Adipocyte (in vitro differentiated cells): ENCODE measurements at regions not wholly inside any gene's neighbourhood (a gene's known extent, or its start where the extent isn't known, plus 50 kb on each side); places are given as distances from the start of the nearest gene placed in this dataset.
A peak's percentile ranks its signal among the peaks of the same experiment; 100 is the strongest.
"Not testable (repeated sequence)": the region's sequence is repeated elsewhere in the genome, so short reads cannot be mapped to it uniquely, and the experiment has no call there.

Experiments used
- DNase-seq: peaks from one replicate; pipeline ENCODE4 v3.0.0-alpha.2; 2015; ENCODE audit warnings: low read depth
- H3K27me3 ChIP-seq: replicated peaks from 2 replicates; pipeline ENCODE4 v1.7.0; 2013; ENCODE audit warnings: mild to moderate bottlenecking, low read length, moderate library complexity; ENCODE audit not compliant: control insufficient read depth, insufficient read depth
- H3K36me3 ChIP-seq: 2 replicates; pipeline ENCODE4 v1.7.0; 2013; ENCODE audit warnings: low read length, mild to moderate bottlenecking, moderate library complexity; ENCODE audit not compliant: control insufficient read depth, insufficient read depth, severe bottlenecking
- H3K4me1 ChIP-seq: 2 replicates; pipeline ENCODE4 v1.7.0; 2013; ENCODE audit warnings: mild to moderate bottlenecking, low read length, moderate library complexity; ENCODE audit not compliant: control insufficient read depth, insufficient read depth
- H3K4me3 ChIP-seq: 2 replicates; pipeline ENCODE4 v1.7.0; 2013; ENCODE audit warnings: mild to moderate bottlenecking, low read length, moderate library complexity
- H3K9ac ChIP-seq: 2 replicates; pipeline ENCODE4 v1.7.0; 2013; ENCODE audit warnings: mild to moderate bottlenecking, low read length, moderate library complexity
- H3K9me3 ChIP-seq: 2 replicates; pipeline ENCODE4 v1.7.0; 2013; ENCODE audit warnings: mild to moderate bottlenecking, low read length, moderate library complexity; ENCODE audit not compliant: control insufficient read depth

GRCh38 chr5:68021227-68021626 lies 194.3 kb upstream of the PIK3R1 start:
- Histone ChIP-seq H3K9ac (no peak overlapping the region), H3K36me3 (no peaks in the 10 kb centered on the region), H3K4me3 (no peak overlapping the region), H3K27me3 (no peaks in the 10 kb centered on the region), H3K4me1 (no peaks in the 10 kb centered on the region), H3K9me3 (no peaks in the 10 kb centered on the region)
- no peak for DNase-seq

GRCh38 chr5:68020461-68020969 lies 195.0 kb upstream of the PIK3R1 start:
- H3K9me3 ChIP-seq, H3K27me3 ChIP-seq, DNase-seq, H3K4me3 ChIP-seq, H3K4me1 ChIP-seq, H3K9ac ChIP-seq, H3K36me3 ChIP-seq: not testable (repeated sequence)

- Histone ChIP-seq H3K9ac (no peak overlapping the region), H3K36me3 (no peaks in the 10 kb centered on the region), H3K4me3 (no peak overlapping the region), H3K9me3 (no peaks in the 10 kb centered on the region), H3K27me3 (no peaks in the 10 kb centered on the region), H3K4me1 (peaks cover 7% of the 10 kb centered on the region)
- DNase-seq = no peak
Measured at GRCh38 chr5:68015381-68016302, 199.9 kb upstream of the PIK3R1 start.

- Histone ChIP-seq H3K9me3 (no peaks in the 10 kb centered on the region), H3K36me3 (no peaks in the 10 kb centered on the region), H3K4me1 (peaks cover 7% of the 10 kb centered on the region), H3K27me3 (no peaks in the 10 kb centered on the region), H3K9ac (no peak overlapping the region), H3K4me3 (no peak overlapping the region)
- no peak for DNase-seq
Measured at GRCh38 chr5:68012831-68013230, 202.7 kb upstream of the PIK3R1 start.

GRCh38 chr5:68012429-68012828 lies 203.1 kb upstream of the PIK3R1 start:
- Histone ChIP-seq H3K9me3 (no peaks in the 10 kb centered on the region), H3K4me1 (peaks cover 7% of the 10 kb centered on the region), H3K4me3 (no peak overlapping the region), H3K27me3 (no peaks in the 10 kb centered on the region), H3K36me3 (no peaks in the 10 kb centered on the region), H3K9ac (no peak overlapping the region)
- no peak for DNase-seq

GRCh38 chr5:68011801-68012200 lies 203.8 kb upstream of the PIK3R1 start:
- no peak overlapping the region for H3K4me3 ChIP-seq
- H3K9ac ChIP-seq = no peak overlapping the region
- peaks cover 7% of the 10 kb centered on the region for H3K4me1 ChIP-seq
- no peaks in the 10 kb centered on the region for H3K36me3 ChIP-seq
- DNase-seq = no peak
- no peaks in the 10 kb centered on the region for H3K27me3 ChIP-seq
- H3K9me3 ChIP-seq = no peaks in the 10 kb centered on the region

GRCh38 chr5:68011259-68011760 lies 204.2 kb upstream of the PIK3R1 start:
- no peak for DNase-seq

GRCh38 chr5:68010740-68011139 lies 204.8 kb upstream of the PIK3R1 start:
- H3K4me3 ChIP-seq = no peak overlapping the region
- H3K9me3 ChIP-seq = no peaks in the 10 kb centered on the region
- no peaks in the 10 kb centered on the region for H3K36me3 ChIP-seq
- peaks cover 7% of the 10 kb centered on the region for H3K4me1 ChIP-seq
- no peaks in the 10 kb centered on the region for H3K27me3 ChIP-seq
- DNase-seq = no peak
- H3K9ac ChIP-seq = no peak overlapping the region

More at GRCh38 chr5:68011259-68011760, 204.2 kb upstream of the PIK3R1 start:
- Histone ChIP-seq H3K36me3 (no peaks in the 10 kb centered on the region), H3K4me1 (peaks cover 7% of the 10 kb centered on the region), H3K27me3 (no peaks in the 10 kb centered on the region), H3K9ac (no peak overlapping the region), H3K4me3 (no peak overlapping the region), H3K9me3 (no peaks in the 10 kb centered on the region)

- no peaks in the 10 kb centered on the region for H3K36me3 ChIP-seq
- peaks cover 1% of the 10 kb centered on the region for H3K4me1 ChIP-seq
- no peak overlapping the region for H3K4me3 ChIP-seq
- no peaks in the 10 kb centered on the region for H3K9me3 ChIP-seq
- DNase-seq = peak; percentile 63
- no peaks in the 10 kb centered on the region for H3K27me3 ChIP-seq
- no peak overlapping the region for H3K9ac ChIP-seq
Measured at GRCh38 chr5:68007451-68007850, 208.1 kb upstream of the PIK3R1 start.

GRCh38 chr5:68002836-68003235 lies 212.7 kb upstream of the PIK3R1 start:
- Histone ChIP-seq H3K9me3 (no peaks in the 10 kb centered on the region), H3K4me3 (no peak overlapping the region), H3K36me3 (no peaks in the 10 kb centered on the region), H3K4me1 (peaks cover 11% of the 10 kb centered on the region), H3K9ac (no peak overlapping the region), H3K27me3 (no peaks in the 10 kb centered on the region)
- no peak for DNase-seq

- Histone ChIP-seq H3K36me3 (no peaks in the 10 kb centered on the region), H3K4me3 (no peak overlapping the region), H3K27me3 (no peaks in the 10 kb centered on the region), H3K9me3 (no peaks in the 10 kb centered on the region), H3K9ac (no peak overlapping the region), H3K4me1 (peaks cover 11% of the 10 kb centered on the region)
- DNase-seq = no peak
Measured at GRCh38 chr5:68000805-68001204, 214.8 kb upstream of the PIK3R1 start.
